DND-41 (cell line): ENCODE measurements at regions not wholly inside any gene's neighbourhood (a gene's known extent, or its start where the extent isn't known, plus 50 kb on each side); places are given as distances from the start of the nearest gene placed in this dataset.

Source experiments
- EZH2 ChIP-seq: IDR thresholded peaks from 3 replicates; pipeline ENCODE4 v1.6.1; 2012; ENCODE audit warnings: borderline replicate concordance, low read depth, mild to moderate bottlenecking, moderate library complexity, low read length, inconsistent platforms; ENCODE audit not compliant: severe bottlenecking
- TF ChIP-seq, protein P1 (sequence below): IDR thresholded peaks from 2 replicates; pipeline ENCODE4 v1.5.1; 2012; ENCODE audit warnings: borderline replicate concordance, low read length, moderate library complexity, mild to moderate bottlenecking; ENCODE audit not compliant: poor library complexity, severe bottlenecking; ENCODE audit errors: extremely low read depth

DNA sequence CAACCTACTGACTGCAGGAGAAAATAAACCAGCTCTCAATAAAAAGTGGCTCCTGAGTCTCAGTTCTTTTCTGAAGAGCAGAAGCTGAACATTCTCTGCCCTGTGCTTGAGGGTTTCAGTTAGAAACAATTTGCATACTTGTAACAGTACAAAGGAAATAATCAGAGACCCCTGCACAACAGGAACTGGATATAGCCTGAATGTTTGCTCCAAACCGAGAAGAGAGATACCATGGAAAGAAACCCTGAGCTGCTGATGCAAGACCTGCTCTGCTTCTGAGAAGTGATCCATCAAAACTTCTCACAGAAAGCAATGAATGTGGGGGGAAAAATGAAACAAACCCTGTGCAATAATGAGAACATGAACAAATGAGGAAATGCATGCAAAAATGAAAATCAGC, 592.9 kb downstream of the SEMA5A start:
- TF ChIP-seq, protein P1, sequence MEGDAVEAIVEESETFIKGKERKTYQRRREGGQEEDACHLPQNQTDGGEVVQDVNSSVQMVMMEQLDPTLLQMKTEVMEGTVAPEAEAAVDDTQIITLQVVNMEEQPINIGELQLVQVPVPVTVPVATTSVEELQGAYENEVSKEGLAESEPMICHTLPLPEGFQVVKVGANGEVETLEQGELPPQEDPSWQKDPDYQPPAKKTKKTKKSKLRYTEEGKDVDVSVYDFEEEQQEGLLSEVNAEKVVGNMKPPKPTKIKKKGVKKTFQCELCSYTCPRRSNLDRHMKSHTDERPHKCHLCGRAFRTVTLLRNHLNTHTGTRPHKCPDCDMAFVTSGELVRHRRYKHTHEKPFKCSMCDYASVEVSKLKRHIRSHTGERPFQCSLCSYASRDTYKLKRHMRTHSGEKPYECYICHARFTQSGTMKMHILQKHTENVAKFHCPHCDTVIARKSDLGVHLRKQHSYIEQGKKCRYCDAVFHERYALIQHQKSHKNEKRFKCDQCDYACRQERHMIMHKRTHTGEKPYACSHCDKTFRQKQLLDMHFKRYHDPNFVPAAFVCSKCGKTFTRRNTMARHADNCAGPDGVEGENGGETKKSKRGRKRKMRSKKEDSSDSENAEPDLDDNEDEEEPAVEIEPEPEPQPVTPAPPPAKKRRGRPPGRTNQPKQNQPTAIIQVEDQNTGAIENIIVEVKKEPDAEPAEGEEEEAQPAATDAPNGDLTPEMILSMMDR = no peak
- no peak for TF ChIP-seq EZH2
